ENCODE measurements at regions not wholly inside any gene's neighbourhood (a gene's known extent, or its start where the extent isn't known, plus 50 kb on each side); places are given as distances from the start of the nearest gene placed in this dataset.

GRCh38 chr12:82279536-82280058 lies 78.6 kb downstream of the CCDC59 start:
- TF ChIP-seq CTCF (IDR thresholded peaks at IDR 0.05; ENCODE audit: borderline replicate concordance, extremely low read depth, insufficient read depth), result no peak
- intact Hi-C loops (cut with DNase I), result no loop called here
- FAIRE-seq (no peak), DNase-seq (peak in 1 of 5 donors; percentile 12)
- no peak overlapping the region for H3K9ac ChIP-seq (ENCODE audit: low read length in 3 of 3)
- no peak overlapping the region for H3K27ac ChIP-seq (ENCODE audit: low read depth in 2 of 2, low read length in 2 of 2)
- no peaks in the 10 kb centered on the region for H3K27me3 ChIP-seq (ENCODE audit: control insufficient read depth, insufficient read depth, low read length)
- no peaks in the 10 kb centered on the region for H3K4me1 ChIP-seq (ENCODE audit: control insufficient read depth in 2 of 3, insufficient read depth in 2 of 3, low read depth in 1 of 3, low read length in 3 of 3)
- H3K9me3 ChIP-seq (ENCODE audit: control insufficient read depth in 2 of 3, insufficient read depth in 1 of 3, low read length in 3 of 3), result no peaks in the 10 kb centered on the region
- no peak overlapping the region for H3K4me3 ChIP-seq (ENCODE audit: low read length in 3 of 3)
- H3K36me3 ChIP-seq (ENCODE audit: control insufficient read depth in 2 of 3, insufficient read depth in 3 of 3, low read length in 3 of 3), result no peaks in the 10 kb centered on the region

- TF ChIP-seq CTCF (IDR thresholded peaks at IDR 0.05; ENCODE audit: borderline replicate concordance, extremely low read depth, insufficient read depth), result no peak
- H3K9ac ChIP-seq (ENCODE audit: low read length in 3 of 3), result no peak overlapping the region
- no peak overlapping the region for H3K4me3 ChIP-seq (ENCODE audit: low read length in 3 of 3)
- no peaks in the 10 kb centered on the region for H3K36me3 ChIP-seq (ENCODE audit: control insufficient read depth in 2 of 3, insufficient read depth in 3 of 3, low read length in 3 of 3)
- H3K27ac ChIP-seq (ENCODE audit: low read depth in 2 of 2, low read length in 2 of 2), result no peak overlapping the region
- H3K27me3 ChIP-seq (ENCODE audit: control insufficient read depth, insufficient read depth, low read length), result no peaks in the 10 kb centered on the region
- H3K9me3 ChIP-seq (ENCODE audit: control insufficient read depth in 2 of 3, insufficient read depth in 1 of 3, low read length in 3 of 3), result no peaks in the 10 kb centered on the region
- FAIRE-seq (no peak), DNase-seq (peak in 1 of 5 donors; percentile 3)
- H3K4me1 ChIP-seq (ENCODE audit: control insufficient read depth in 2 of 3, insufficient read depth in 2 of 3, low read depth in 1 of 3, low read length in 3 of 3), result no peaks in the 10 kb centered on the region
- intact Hi-C loops (cut with DNase I), result no loop called here
Measured at GRCh38 chr12:82277582-82277981, 80.6 kb downstream of the CCDC59 start.

GRCh38 chr12:82242729-82243128 lies 115.5 kb downstream of the CCDC59 start:
- no peak overlapping the region for H3K9ac ChIP-seq (ENCODE audit: low read length in 3 of 3)
- H3K27me3 ChIP-seq (ENCODE audit: control insufficient read depth, insufficient read depth, low read length), result no peaks in the 10 kb centered on the region
- H3K36me3 ChIP-seq (ENCODE audit: control insufficient read depth in 2 of 3, insufficient read depth in 3 of 3, low read length in 3 of 3), result no peaks in the 10 kb centered on the region
- no peak overlapping the region for H3K4me3 ChIP-seq (ENCODE audit: low read length in 3 of 3)
- H3K4me1 ChIP-seq (ENCODE audit: control insufficient read depth in 2 of 3, insufficient read depth in 2 of 3, low read depth in 1 of 3, low read length in 3 of 3), result no peaks in the 10 kb centered on the region
- no peaks in the 10 kb centered on the region for H3K9me3 ChIP-seq (ENCODE audit: control insufficient read depth in 2 of 3, insufficient read depth in 1 of 3, low read length in 3 of 3)
- H3K27ac ChIP-seq (ENCODE audit: low read depth in 2 of 2, low read length in 2 of 2), result no peak overlapping the region
- TF ChIP-seq CTCF (IDR thresholded peaks at IDR 0.05; ENCODE audit: borderline replicate concordance, extremely low read depth, insufficient read depth), result no peak
- intact Hi-C loops (cut with DNase I), result no loop called here
- FAIRE-seq (no peak), DNase-seq (no peak)

GRCh38 chr12:82225871-82226270 lies 132.3 kb downstream of the CCDC59 start:
- H3K36me3 ChIP-seq (ENCODE audit: control insufficient read depth in 2 of 3, insufficient read depth in 3 of 3, low read length in 3 of 3), result no peaks in the 10 kb centered on the region
- no peaks in the 10 kb centered on the region for H3K27me3 ChIP-seq (ENCODE audit: control insufficient read depth, insufficient read depth, low read length)
- H3K9me3 ChIP-seq (ENCODE audit: control insufficient read depth in 2 of 3, insufficient read depth in 1 of 3, low read length in 3 of 3), result no peaks in the 10 kb centered on the region
- H3K9ac ChIP-seq (ENCODE audit: low read length in 3 of 3), result no peak overlapping the region
- intact Hi-C loops (cut with DNase I), result no loop called here
- H3K4me1 ChIP-seq (ENCODE audit: control insufficient read depth in 2 of 3, insufficient read depth in 2 of 3, low read depth in 1 of 3, low read length in 3 of 3), result no peaks in the 10 kb centered on the region
- no peak overlapping the region for H3K27ac ChIP-seq (ENCODE audit: low read depth in 2 of 2, low read length in 2 of 2)
- DNase-seq (no peak), FAIRE-seq (no peak)
- H3K4me3 ChIP-seq (ENCODE audit: low read length in 3 of 3), result no peak overlapping the region
- TF ChIP-seq CTCF (IDR thresholded peaks at IDR 0.05; ENCODE audit: borderline replicate concordance, extremely low read depth, insufficient read depth), result no peak
